Left ventricle myocardium inferior (tissue), 1 donor: ENCODE measurements at regions not wholly inside any gene's neighbourhood (a gene's known extent, or its start where the extent isn't known, plus 50 kb on each side); places are given as distances from the start of the nearest gene placed in this dataset.
"Not testable (repeated sequence)": the region's sequence is repeated elsewhere in the genome, so short reads cannot be mapped to it uniquely, and the experiment has no call there.

ENCODE experiments used
- DNase-seq: peaks from one replicate; pipeline ENCODE4 v3.0.0-alpha.2; 2020
- H3K27ac ChIP-seq: fragments of 200-600 bp; replicated peaks from 2 replicates; pipeline ENCODE4 v1.8.0; 2021
- H3K27me3 ChIP-seq: fragments of 200-600 bp; 2 replicates; pipeline ENCODE4 v1.8.0; 2021; ENCODE audit warnings: low read depth
- H3K36me3 ChIP-seq: fragments of 200-600 bp; 2 replicates; pipeline ENCODE4 v1.8.0; 2021
- H3K4me1 ChIP-seq: fragments of 200-600 bp; 2 replicates; pipeline ENCODE4 v1.8.0; 2021
- H3K4me3 ChIP-seq: fragments of 200-600 bp; 2 replicates; pipeline ENCODE4 v1.8.0; 2021; ENCODE audit warnings: mild to moderate bottlenecking, moderate library complexity
- H3K9me3 ChIP-seq: fragments of 200-600 bp; replicated peaks from 2 replicates; pipeline ENCODE4 v1.8.0; 2021
- intact Hi-C: fragments of 100-400 bp; cut with micrococcal nuclease; formaldehyde crosslinking; loops from one replicate; pipeline ENCODE4 v1.11.0; 2022
- TF ChIP-seq, protein P1 (sequence below): fragments of 200-600 bp; IDR thresholded peaks from 2 replicates; pipeline ENCODE4 v1.8.0; 2021; ENCODE audit warnings: antibody characterized with exemption, mild to moderate bottlenecking, borderline replicate concordance
- donor health status: DM: no; HTN: yes; CAD: no; lungs with severe emphysema.

DNA sequence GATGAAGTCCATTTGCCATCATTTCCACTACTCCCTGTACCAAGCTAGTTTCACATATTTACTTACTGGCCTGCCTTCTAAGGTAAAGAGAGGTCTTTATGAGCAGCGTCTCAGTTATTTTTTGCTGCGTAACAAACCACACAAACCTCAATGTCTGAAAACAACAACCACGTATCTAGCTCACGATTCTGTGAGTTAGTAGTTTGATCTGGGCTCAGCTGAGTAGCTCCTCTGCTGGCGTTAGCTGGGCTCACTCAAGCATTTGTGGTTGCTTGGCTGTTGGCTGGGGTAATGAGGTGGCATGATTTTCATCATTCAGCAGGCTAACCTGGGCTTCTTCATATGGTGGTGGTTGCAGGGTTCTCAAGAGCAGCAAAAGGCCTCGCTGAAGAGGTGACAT is 225.4 kb downstream of the FOXD2 start:
- Histone ChIP-seq H3K4me3 (no peak overlapping the region), H3K9me3 (peaks cover 9% of the 10 kb centered on the region), H3K27ac (no peak overlapping the region), H3K4me1 (no peaks in the 10 kb centered on the region), H3K27me3 (peaks cover 36% of the 10 kb centered on the region), H3K36me3 (no peaks in the 10 kb centered on the region)
- no peak for DNase-seq
- TF ChIP-seq, protein P1, sequence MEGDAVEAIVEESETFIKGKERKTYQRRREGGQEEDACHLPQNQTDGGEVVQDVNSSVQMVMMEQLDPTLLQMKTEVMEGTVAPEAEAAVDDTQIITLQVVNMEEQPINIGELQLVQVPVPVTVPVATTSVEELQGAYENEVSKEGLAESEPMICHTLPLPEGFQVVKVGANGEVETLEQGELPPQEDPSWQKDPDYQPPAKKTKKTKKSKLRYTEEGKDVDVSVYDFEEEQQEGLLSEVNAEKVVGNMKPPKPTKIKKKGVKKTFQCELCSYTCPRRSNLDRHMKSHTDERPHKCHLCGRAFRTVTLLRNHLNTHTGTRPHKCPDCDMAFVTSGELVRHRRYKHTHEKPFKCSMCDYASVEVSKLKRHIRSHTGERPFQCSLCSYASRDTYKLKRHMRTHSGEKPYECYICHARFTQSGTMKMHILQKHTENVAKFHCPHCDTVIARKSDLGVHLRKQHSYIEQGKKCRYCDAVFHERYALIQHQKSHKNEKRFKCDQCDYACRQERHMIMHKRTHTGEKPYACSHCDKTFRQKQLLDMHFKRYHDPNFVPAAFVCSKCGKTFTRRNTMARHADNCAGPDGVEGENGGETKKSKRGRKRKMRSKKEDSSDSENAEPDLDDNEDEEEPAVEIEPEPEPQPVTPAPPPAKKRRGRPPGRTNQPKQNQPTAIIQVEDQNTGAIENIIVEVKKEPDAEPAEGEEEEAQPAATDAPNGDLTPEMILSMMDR = no peak
- intact Hi-C loops = no loop called here

DNA sequence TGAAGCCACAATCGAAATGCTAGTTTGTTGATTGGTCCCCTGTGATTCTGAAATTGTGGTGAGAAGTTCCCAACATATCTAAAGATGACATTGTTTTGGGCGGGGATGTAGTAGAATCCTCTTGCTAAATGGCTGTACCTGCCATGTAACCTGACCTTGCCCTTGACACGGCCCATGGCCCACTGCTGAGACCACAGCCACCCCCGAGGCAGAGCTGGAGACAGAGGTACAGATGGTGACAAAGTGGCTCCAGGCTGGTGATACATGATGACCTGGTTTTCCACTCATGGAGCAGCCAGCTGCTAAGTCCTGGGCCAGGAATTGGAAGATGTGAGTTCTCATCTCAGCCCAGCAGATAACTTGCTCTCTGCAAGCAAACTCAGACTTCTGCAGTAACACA is 226.5 kb downstream of the FOXD2 start:
- intact Hi-C loops = no loop called here
- Histone ChIP-seq H3K4me3 (no peak overlapping the region), H3K9me3 (peaks cover 9% of the 10 kb centered on the region), H3K36me3 (no peaks in the 10 kb centered on the region), H3K27me3 (peaks cover 36% of the 10 kb centered on the region), H3K4me1 (no peaks in the 10 kb centered on the region), H3K27ac (no peak overlapping the region)
- no peak for DNase-seq
- TF ChIP-seq, protein P1 = no peak

DNA sequence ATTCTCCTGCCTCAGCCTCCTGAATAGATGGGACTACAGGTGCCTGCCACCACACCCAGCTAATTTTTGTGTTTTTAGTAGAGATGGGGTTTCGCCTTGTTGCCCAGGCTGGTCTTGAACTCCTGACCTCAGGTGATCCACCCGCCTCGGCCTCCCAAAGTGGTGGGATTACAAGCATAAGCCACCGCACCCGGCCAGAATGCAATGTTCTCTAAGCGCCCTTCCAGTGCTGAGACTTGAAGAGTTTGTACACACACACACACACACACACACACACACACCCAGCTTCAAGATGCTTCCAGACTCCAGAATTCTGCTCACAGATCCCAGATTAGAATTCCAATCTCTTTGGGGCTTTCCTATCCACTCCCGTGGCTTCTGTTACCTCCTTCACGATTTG is 227.1 kb downstream of the FOXD2 start:
- H3K36me3 ChIP-seq, H3K9me3 ChIP-seq, intact Hi-C loops, DNase-seq, H3K27ac ChIP-seq, H3K4me1 ChIP-seq, H3K4me3 ChIP-seq: not testable (repeated sequence)
- peaks cover 33% of the 10 kb centered on the region for H3K27me3 ChIP-seq

DNA sequence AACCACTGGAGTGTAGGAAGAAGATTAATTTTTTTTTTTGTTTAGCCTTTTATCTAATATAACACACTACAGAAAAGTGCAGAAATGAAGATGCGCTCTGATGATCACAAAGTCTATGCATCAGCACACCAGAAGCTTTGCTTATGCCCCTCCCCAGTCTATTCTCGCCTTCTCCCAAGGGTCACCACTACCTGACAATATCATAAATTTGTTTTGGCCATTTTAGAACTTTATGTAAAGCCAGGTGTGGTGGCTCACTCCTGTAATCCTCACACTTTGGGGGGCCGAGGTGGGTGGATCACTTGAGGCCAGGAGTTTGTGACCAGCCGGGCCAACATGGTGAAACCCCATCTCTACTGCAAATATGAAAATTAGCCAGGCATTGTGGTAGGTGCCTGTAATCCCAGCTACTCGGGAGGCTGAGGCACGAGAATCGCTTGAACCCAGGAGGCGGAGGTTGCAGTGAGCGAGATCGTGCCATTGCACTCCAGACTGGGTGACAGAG is 231.3 kb downstream of the FOXD2 start:
- TF ChIP-seq, protein P1 = no peak
- DNase-seq = no peak
- peaks cover 26% of the 10 kb centered on the region for H3K27me3 ChIP-seq
- H3K36me3 ChIP-seq = no peaks in the 10 kb centered on the region
- intact Hi-C loops = no loop called here
- peaks cover 34% of the 10 kb centered on the region for H3K9me3 ChIP-seq
- H3K27ac ChIP-seq = no peak overlapping the region
- H3K4me3 ChIP-seq = no peak overlapping the region
- H3K4me1 ChIP-seq = no peaks in the 10 kb centered on the region

DNA sequence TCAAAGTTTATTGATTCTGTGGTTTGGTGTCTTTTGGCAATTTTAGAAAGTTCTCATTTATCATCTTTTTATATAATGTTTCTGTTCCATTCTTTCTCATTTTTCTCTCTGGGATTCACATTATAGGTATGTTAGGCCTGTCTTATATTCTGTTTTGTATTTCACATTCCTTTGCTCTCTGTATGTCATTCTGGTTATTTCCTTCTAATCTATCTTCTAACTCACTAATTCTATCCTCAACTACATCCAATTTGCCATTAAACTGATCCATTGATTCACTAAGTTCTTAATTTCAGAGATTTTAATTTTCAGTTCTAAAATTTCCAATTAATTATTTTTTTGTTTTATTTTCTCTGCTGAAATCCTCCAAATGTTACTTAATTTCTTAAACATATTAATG is 234.8 kb downstream of the FOXD2 start:
- no peaks in the 10 kb centered on the region for H3K4me1 ChIP-seq
- TF ChIP-seq, protein P1 = no peak
- intact Hi-C loops = no loop called here
- no peak for DNase-seq
- H3K4me3 ChIP-seq = no peak overlapping the region
- no peaks in the 10 kb centered on the region for H3K36me3 ChIP-seq
- peaks cover 26% of the 10 kb centered on the region for H3K9me3 ChIP-seq
- H3K27ac ChIP-seq = no peak overlapping the region
- H3K27me3 ChIP-seq = peaks cover 35% of the 10 kb centered on the region

DNA sequence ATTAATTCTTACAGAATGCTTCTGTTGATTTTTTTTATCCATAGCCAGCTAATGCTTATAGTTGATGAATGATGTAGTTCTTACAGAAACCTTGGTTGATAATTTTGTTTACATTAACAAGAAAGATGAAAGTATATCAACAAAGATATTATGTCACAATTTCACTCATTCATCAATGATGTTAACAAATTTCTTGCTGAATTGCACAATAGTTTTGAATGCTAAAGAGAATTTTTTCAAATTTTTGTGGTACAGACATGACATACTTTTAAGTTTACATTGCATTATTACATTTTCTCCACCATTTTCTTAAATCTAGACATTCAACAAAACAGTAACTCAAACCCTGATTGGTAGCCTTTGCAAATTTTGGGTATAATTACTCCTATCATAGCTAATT is 236.3 kb downstream of the FOXD2 start:
- Histone ChIP-seq H3K4me3 (no peak overlapping the region), H3K36me3 (no peaks in the 10 kb centered on the region), H3K27me3 (peaks cover 39% of the 10 kb centered on the region), H3K4me1 (no peaks in the 10 kb centered on the region), H3K27ac (no peak overlapping the region), H3K9me3 (peaks cover 25% of the 10 kb centered on the region)
- intact Hi-C loops = no loop called here
- TF ChIP-seq, protein P1 = no peak
- DNase-seq = no peak
